ENCODE measurements at regions not wholly inside any gene's neighbourhood (a gene's known extent, or its start where the extent isn't known, plus 50 kb on each side); places are given as distances from the start of the nearest gene placed in this dataset.

DNA sequence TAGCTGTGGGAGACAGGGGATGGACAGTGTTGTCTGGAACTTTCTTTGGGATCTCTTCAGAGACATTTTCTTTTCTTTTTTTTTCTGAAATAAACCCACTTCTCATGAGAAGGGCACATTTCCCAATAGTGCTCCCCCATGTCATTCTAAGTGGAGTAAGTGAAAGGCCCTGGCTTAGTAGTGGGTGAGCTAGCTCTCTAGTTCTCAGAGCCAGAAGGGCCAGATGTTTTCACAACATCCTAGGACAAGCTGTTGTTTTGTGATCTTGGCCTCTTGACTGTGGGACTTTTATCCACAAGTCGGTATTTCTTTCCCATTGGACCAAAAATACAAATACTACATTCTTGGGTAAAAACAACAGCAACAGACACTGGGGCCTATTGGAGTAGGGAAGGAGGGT is 607.7 kb upstream of the TENM4 start:
- TF ChIP-seq JUN (IDR thresholded peaks at IDR 0.05): no peak
- TF ChIP-seq POLR2A (IDR thresholded peaks at IDR 0.05; ENCODE audit: low read length): no peak
- no peak for TF ChIP-seq RFX5 (IDR thresholded peaks at IDR 0.05)
